Mesenteric fat pad (tissue), 1 donor: ENCODE measurements at regions not wholly inside any gene's neighbourhood (a gene's known extent, or its start where the extent isn't known, plus 50 kb on each side); places are given as distances from the start of the nearest gene placed in this dataset.
"Not testable (repeated sequence)": the region's sequence is repeated elsewhere in the genome, so short reads cannot be mapped to it uniquely, and the experiment has no call there.

ENCODE experiments used
- DNase-seq: peaks from one replicate; pipeline ENCODE4 v3.0.0-alpha.2; 2020; ENCODE audit warnings: low spot score
- donor health status: DM: yes; HTN: yes; CAD: no.

- no peak for DNase-seq
Observed at GRCh38 chr12:13924286-13924685, 57.1 kb downstream of the GRIN2B start.

- DNase-seq, result no peak
Observed at GRCh38 chr12:13918897-13919296, 62.5 kb downstream of the GRIN2B start.

GRCh38 chr12:13915096-13915495 lies 66.3 kb downstream of the GRIN2B start:
- no peak for DNase-seq

GRCh38 chr12:13913371-13913770 lies 68.0 kb downstream of the GRIN2B start:
- no peak for DNase-seq

- no peak for DNase-seq
Observed at GRCh38 chr12:13911756-13912554, 69.4 kb downstream of the GRIN2B start.

GRCh38 chr12:13905794-13906193 lies 75.6 kb downstream of the GRIN2B start:
- no peak for DNase-seq

GRCh38 chr12:13900718-13901117 lies 80.7 kb downstream of the GRIN2B start:
- no peak for DNase-seq

GRCh38 chr12:13898387-13898786 lies 83.0 kb downstream of the GRIN2B start:
- DNase-seq, result not testable (repeated sequence)

GRCh38 chr12:13897811-13898210 lies 83.6 kb downstream of the GRIN2B start:
- DNase-seq, result no peak

- DNase-seq, result no peak
Observed at GRCh38 chr12:13896063-13896626, 85.3 kb downstream of the GRIN2B start.

GRCh38 chr12:13891902-13892301 lies 89.5 kb downstream of the GRIN2B start:
- no peak for DNase-seq

- DNase-seq, result no peak
Observed at GRCh38 chr12:13890943-13891342, 90.5 kb downstream of the GRIN2B start.

- DNase-seq, result no peak
Observed at GRCh38 chr12:13887779-13888388, 93.5 kb downstream of the GRIN2B start.

- DNase-seq, result no peak
Observed at GRCh38 chr12:13882176-13882575, 99.2 kb downstream of the GRIN2B start.

GRCh38 chr12:13880613-13881012 lies 100.8 kb downstream of the GRIN2B start:
- DNase-seq, result no peak

GRCh38 chr12:13875744-13876143 lies 105.7 kb downstream of the GRIN2B start:
- no peak for DNase-seq

GRCh38 chr12:13870255-13870654 lies 111.1 kb downstream of the GRIN2B start:
- DNase-seq, result no peak

GRCh38 chr12:13864081-13864673 lies 117.2 kb downstream of the GRIN2B start:
- no peak for DNase-seq

GRCh38 chr12:13857750-13858149 lies 123.7 kb downstream of the GRIN2B start:
- DNase-seq, result no peak

- no peak for DNase-seq
Observed at GRCh38 chr12:13853471-13853870, 127.9 kb downstream of the GRIN2B start.

GRCh38 chr12:13851828-13852227 lies 129.6 kb downstream of the GRIN2B start:
- no peak for DNase-seq

GRCh38 chr12:13849456-13849855 lies 131.9 kb downstream of the GRIN2B start:
- no peak for DNase-seq
